ENCODE measurements at regions not wholly inside any gene's neighbourhood (a gene's known extent, or its start where the extent isn't known, plus 50 kb on each side); places are given as distances from the start of the nearest gene placed in this dataset.

DNA sequence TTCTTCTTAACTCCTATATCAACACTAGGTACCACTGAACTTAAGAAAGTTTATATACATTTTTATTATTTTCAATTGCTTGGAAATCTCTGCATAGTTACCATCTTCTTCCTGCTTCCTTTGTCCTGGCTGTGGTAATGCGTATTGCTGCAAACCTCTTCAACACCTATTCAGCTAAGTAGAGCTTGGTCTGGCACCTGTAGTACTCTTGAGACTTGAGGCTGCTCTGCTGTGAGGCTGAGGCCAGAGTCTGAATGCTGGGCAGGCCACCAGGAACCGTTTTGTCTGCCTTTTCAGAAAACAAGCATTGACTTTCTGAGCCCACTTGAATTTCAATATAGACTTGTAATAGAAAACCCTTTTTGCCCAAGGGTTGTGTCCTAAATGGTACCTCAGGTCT lies 52.0 kb upstream of the RGS2 start:
- no peak for DNase-seq
- Histone ChIP-seq H3K27me3 (ENCODE audit: low read depth) (no peaks in the 10 kb centered on the region), H3K4me3 (no peak overlapping the region), H3K36me3 (no peaks in the 10 kb centered on the region), H3K9me3 (replicated peaks) (no peaks in the 10 kb centered on the region), H3K4me1 (no peaks in the 10 kb centered on the region), H3K27ac (replicated peaks) (no peak overlapping the region)
- intact Hi-C loops (cut with micrococcal nuclease): no loop called here
- TF ChIP-seq, protein P1, sequence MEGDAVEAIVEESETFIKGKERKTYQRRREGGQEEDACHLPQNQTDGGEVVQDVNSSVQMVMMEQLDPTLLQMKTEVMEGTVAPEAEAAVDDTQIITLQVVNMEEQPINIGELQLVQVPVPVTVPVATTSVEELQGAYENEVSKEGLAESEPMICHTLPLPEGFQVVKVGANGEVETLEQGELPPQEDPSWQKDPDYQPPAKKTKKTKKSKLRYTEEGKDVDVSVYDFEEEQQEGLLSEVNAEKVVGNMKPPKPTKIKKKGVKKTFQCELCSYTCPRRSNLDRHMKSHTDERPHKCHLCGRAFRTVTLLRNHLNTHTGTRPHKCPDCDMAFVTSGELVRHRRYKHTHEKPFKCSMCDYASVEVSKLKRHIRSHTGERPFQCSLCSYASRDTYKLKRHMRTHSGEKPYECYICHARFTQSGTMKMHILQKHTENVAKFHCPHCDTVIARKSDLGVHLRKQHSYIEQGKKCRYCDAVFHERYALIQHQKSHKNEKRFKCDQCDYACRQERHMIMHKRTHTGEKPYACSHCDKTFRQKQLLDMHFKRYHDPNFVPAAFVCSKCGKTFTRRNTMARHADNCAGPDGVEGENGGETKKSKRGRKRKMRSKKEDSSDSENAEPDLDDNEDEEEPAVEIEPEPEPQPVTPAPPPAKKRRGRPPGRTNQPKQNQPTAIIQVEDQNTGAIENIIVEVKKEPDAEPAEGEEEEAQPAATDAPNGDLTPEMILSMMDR (IDR thresholded peaks at IDR 0.05; ENCODE audit: borderline replicate concordance): no peak

DNA sequence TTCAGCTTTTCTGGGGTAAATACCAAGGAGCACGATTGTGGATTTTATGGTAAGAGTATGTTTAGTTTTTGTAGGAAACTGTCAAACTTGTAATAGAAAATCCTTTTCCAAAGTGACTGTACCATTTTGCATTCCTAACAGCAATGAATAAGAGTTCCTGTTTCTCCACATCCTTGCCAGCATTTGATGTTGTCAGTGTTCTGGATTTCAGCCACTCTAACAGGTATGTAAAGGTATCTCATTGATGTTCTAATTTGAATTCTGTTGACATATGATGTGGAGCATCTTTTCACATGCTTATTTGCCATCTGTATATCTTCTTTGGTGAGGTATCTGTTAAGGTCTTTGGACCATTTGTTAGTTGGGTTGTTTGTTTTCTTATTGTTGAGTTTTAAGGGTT lies 50.3 kb upstream of the RGS2 start:
- Histone ChIP-seq H3K27me3 (ENCODE audit: low read depth) (no peaks in the 10 kb centered on the region), H3K9me3 (replicated peaks) (no peaks in the 10 kb centered on the region), H3K27ac (replicated peaks) (no peak overlapping the region), H3K4me3 (no peak overlapping the region), H3K36me3 (no peaks in the 10 kb centered on the region), H3K4me1 (no peaks in the 10 kb centered on the region)
- intact Hi-C loops (cut with micrococcal nuclease): no loop called here
- TF ChIP-seq, protein P1 (IDR thresholded peaks at IDR 0.05; ENCODE audit: borderline replicate concordance): no peak
- DNase-seq: no peak
